NCI-H146 treated with DMSO at 0.1 percent for 48 hours (cell line): ENCODE measurements at regions not wholly inside any gene's neighbourhood (a gene's known extent, or its start where the extent isn't known, plus 50 kb on each side); places are given as distances from the start of the nearest gene placed in this dataset.
A peak's percentile ranks its signal among the peaks of the same experiment; 100 is the strongest.

Source experiments
- DNase-seq: peaks from one replicate; lab custom pipeline; 2025; ENCODE audit not compliant: unreplicated experiment; lab: John Stamatoyannopoulos, UW

DNA sequence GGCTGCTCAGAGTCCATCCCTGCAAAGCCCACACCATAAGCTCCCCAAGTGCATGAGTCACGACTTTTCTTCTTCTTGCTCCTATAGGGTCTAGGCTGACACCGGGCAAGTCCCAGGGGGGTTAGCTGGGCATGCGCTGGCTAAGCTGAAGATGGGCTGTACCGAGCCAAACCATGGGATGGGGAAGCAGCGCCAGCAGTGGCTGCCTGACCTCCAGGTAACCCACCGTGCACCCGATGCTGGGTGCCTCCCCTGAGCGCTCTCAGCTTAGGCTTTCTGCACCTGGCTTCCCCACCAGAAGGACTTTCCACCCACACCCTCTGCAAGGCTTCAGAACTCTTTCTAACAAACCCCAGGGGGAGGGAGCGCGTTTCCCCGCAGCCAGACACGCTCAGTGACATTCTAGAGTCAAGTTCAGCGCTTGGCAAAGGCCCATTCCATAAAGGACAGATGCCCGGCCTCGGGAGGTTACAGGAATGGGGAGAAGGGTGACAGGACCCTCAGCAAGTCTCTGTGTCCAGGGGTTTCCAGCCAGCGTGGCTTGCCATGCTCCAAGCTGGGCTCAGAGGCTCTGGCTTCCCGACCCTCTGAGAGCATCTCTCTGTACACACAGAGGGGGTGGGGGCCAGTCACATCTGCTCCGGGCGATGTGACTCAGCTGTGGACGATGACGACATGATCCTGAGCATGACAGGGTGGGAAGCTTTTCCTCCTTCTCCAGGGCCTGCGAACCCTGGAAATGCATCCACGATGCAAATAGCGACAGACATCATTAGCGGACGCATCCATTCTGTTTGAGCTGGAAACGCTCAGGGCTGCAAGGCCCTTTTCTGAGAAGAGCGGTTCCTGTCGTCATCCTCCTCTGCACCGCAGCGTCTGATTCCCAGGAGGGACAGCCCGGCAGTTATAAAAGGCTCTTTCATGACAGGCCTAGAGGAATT, 107.8 kb downstream of the SIK1 start:
- DNase-seq = no peak

DNA sequence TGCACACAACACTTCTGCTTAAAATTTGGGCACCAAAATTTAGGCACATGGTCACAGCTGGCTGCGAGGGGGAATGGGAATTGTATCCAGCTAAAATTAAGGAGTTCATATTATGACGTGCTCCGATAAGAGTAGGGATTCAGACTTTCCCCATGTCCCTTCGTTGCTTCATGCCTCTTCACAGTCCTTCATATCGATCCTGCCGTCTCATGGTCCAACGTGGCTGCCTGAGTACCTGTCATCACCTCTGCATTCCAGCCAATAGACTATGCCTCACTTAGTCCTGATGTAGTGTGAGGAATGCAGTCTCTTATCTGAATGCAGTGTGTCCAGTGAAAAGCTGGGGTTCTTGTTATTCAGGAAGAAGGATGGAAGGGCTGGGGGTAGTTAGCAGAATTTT, 108.6 kb downstream of the SIK1 start:
- no peak for DNase-seq

DNA sequence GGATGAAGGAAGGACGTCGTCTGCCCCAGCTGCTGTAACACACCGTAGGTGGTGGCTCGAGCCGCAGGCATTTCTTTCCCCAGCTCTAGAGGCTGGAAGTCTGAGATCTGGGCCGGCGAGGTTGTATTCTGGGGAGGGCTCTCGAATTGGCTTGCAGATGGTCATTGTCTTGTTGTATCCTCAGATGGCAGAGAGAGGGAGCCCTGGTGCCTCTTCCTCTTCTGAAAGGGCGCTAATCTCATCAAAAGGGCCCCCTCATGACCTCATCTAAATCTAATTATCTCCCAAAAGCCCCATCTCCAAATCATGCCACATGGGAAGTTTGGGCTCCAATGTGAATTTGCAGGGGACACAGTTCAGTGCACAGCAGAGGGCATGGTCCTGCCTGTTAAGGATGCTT, 109.0 kb downstream of the SIK1 start:
- DNase-seq = no peak

DNA sequence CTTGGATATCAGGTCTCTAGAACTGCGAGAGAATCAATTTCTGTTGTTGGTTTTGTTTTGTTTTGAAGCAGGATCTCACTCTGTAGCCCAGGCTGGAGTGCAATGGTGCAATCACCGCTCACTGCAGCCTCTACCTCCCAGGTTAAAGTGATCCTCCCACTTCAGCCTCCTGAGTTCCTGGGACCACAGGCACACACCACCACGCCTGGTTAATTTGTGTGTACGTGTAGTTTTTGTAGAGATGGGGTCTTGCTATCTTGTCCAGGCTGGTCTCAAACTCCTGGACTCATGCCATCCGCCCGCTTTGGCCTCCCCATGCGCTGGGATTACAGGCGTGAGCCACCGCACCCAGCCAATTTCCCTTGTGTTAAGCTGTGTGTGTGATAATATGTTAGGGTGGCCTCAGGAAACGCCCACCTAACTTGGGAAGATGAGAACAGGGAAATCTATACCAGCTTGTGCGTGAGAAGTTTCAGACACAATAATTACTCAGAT, 109.6 kb downstream of the SIK1 start:
- DNase-seq = no peak

DNA sequence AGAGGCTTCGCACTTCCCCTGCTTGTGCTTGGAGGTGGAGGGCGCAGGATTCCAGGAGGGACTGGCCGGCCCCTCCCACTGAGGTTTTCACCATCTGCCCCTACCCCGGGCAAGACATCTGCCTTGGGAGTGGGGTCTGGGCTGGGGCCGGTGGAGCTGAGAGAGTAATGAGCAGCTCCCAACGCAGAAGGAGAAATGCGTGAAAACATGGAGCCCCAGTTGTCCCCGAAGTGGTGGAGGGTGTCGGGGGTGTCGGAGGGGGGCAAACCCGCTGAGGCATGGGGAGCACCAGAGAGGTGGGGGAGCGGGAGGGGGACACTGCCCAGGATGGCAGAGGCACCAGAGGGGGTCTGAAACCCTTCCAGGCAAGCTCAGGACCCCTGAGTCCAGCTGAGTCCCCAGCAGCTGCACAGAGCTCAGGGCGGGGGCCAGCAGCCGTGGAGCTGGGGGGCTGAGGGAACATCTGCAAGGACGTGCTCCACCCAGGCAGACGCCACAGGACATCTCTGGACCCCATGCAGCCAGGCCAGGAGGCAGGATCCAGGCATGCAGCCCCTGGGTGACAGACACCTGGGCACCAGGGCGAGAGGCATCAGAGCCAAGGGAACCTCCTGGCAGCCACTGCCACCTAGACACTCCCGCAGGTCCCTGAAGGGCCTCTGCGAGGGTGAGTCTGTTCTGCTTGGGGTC, 110.6 kb downstream of the SIK1 start:
- DNase-seq = no peak

DNA sequence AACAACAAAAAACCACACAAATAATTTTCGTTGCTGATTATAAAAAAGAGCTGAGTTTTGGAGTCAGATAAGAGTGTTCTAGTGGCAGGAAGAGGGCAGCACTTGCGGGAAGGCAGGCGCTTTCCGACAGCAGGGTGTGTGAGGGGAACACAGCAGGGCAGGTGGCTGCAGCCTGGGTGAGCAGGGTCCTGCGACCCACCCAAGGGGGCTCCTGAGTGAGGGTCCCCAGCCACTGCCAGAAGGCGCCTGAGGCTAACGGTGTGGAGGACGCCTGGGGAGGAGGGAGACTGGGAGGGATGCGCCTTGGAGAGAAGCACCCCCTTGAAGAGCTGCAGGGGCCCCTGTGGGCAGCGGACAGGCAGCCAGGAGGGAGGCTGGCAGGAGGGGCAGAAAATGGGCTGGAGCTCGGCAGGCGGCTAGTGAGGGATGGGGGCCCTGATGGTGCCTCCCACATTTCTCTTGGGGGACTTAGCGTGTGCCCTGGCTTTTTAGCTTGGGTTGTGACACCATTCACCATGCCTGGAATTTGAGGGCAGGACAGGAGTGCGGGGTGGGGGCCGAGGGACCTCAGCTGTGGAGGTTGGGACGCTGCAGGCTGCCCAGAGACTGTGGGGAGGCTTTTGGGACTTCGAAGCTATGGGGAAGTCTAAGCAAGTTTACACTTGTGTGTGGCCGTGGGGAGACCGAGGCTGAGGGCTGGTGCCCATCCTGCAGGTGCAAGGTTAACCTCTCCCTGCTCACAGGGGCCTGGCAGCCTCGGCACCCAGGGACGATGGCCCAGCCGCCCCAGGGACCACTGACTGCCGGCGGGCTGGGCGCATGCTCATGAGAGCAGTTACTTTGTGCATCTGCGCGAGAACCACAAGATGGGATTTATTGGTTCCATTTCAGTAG, 111.4 kb downstream of the SIK1 start:
- DNase-seq = no peak

DNA sequence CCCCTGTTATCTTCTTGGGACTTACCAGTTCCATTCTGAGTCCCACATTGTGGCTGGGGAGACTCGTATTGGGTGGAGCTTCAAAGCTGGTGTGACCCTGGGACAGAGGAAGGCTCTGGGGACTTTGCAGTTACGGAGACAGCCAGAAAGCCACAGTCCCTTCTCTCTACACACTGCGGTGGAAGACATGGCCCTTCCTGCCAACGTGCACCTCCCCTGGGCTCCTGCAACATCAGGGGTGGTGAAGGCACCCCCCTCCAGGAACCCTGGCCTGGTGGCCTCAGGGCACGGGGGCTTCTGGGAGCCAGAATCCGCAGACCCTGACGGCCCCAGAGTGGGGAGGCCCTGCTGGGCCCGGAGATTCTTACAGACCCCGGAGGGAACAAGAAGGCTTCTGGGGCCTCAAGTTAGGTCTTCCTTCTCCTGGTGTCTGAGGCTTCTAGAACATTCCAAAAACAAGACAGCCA, 113.0 kb downstream of the SIK1 start:
- no peak for DNase-seq

DNA sequence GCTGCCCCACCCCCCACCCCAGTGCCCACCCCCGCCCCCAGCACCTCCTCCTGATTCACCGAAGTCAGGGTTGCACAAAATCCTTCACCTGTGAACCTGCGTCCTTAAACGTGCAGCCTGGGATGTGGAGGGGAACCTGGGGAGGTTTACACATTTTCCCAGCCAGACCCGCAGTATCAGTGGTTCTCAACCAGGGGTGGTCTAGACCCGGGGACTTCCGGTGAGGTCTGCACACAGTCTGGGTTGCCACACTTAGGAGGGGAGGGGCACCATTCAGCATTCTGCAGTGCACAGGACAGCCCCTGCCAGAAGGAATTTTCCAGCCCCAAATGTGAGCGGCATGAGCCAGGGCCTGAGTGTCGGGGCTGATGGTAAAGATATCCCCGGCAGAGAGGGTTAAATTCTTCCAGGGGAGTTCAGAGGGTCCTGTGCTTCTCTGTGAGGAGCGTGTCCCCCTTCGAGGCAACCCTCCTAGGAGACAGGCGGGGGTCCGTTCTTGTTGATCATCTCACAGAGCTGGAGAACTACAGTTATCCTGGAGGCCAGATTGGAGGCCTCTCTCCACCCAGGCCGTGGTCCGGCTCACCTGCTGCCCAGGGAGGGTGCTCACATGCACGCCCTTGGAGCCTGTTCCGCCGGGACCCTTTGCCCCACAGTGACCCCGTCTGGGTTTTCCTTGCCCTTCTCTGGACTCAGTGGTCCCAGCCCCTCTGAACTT, 113.6 kb downstream of the SIK1 start:
- DNase-seq = no peak

DNA sequence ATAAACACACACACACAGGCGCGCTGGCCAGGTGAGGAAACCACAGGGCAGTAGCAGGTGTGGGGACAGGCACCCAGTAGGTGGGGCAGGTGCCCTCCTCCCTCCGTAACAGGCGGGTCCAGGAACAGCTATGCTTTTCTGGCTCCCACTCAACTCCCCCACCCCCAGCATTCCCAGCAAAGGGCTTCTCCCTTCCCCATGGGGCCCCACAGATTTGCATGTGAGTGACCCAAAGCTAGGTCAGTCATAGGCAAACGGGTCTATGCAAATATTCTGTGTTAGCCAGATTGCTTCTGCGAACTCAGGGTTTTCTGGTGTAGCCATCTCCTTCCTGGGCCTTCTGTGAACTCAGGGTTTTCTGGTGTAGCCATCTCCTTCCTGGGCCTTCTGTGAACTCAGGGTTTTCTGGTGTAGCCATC, 114.2 kb downstream of the SIK1 start:
- DNase-seq = no peak

DNA sequence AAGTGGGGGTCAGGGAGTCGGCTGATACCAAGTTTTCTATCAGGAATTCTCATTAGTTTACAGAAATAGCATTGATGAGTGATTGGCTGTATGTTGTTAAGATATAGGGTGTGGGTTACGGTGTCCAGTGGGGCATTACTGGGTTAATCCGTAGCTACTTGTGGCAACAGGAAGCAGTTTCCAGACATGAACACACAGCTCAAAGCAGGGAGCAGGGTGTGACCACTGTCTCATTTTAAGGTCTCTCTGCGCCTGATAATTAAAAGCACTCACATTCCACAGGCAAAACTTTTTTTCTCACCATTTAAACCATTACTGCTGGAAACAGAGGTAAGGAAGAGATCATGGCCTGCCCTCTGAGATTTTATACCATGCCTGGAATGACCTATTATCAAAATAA, 114.9 kb downstream of the SIK1 start:
- no peak for DNase-seq

DNA sequence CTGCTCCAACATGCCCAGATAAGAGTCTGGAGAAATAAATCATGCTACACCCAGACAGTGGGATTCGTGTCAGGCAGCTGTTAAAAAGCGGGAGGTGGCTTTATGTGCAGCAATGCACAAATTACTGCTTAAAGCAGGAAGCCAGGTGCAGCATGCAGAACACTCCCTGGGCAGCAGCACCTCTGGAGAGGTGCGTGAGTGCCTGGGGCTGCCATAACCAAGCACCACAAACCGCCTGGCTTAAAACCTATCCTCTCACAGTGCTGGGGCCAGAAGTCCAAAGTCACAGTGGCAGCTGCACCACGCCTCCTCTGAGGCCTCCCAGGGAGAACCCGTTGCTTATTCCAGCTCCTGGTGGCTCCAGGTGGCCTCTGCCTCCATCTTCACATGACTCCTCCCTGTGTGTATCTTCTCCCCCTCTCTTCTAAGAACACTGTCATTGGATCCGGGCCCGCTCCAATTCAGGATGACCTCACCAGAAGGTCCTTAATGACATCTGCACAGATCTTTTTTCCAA, 115.6 kb downstream of the SIK1 start:
- peak; percentile 72 for DNase-seq

DNA sequence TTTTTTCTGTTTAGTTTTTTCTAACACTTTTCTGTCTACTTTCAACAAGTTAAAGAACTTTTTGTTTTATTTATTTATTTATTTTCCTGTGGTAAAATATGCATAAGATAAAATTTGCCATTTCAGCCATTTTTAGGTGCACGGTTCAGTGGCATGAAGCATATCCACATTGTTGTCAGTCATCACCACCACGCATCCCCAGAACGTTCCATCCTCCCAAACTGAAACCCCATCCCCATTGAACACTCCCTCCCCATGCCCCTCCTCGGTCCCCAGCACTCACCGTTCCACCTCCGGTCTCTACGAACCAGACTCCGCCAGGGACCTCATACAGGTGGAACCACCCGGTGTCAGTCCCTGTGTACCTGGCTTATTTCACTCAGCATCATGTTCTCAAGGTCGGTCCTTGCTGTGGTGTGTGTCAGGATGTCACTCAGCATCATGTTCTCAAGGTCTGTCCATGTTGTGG, 118.1 kb downstream of the SIK1 start:
- DNase-seq = no peak

DNA sequence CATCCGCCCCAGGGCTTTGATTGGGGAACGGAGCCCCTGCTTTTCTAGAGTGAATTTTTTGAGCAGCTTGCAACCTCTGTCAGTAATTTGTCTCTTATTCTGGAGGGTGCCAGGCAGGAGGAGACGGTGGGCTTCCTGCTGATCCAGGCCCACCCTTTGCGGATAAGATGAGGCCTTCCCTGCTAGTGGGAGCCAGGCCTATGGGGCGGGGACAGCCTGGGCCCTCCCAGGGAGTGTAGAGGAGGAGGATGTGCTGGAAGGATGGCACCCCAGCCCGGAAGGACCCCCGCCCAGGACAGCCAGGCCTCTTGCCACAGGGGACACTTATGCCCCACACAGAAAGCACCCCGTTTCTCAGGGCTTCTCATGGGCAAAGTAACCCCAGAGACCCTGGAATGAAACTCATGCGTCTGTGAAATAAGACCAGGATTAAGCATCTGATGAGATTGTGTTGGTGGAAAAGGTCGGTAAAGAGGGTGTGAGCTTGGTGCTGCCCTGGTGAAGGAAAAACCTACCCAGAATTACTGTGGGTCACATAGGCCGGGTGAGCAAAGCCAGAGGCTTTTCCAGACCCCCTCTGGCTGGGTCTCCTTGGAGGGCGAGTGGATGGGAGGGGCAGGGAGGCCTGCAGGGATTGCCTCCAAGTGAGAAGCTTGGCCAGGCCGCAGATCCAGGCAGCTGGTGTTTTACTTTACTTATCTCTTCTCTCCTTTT, 118.7 kb downstream of the SIK1 start:
- DNase-seq = no peak

DNA sequence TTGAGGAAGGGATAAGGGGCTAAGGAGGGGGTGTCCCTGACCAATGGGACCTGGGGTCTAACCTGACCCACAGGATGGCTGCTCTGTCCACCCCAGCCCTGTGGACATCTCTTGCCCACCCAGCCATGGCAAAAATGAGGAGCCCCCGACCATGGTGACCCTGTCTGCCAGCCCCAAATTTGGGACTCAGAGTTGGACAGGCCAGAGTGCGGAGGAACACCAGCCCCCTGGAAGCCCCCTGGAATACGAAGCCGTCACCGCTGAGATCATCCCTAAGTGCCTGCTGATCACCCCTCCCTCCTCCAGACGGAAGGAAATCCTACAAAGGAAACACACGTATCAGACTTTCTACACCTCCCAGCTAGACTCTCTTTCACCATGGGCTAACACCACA, 119.3 kb downstream of the SIK1 start:
- no peak for DNase-seq

DNA sequence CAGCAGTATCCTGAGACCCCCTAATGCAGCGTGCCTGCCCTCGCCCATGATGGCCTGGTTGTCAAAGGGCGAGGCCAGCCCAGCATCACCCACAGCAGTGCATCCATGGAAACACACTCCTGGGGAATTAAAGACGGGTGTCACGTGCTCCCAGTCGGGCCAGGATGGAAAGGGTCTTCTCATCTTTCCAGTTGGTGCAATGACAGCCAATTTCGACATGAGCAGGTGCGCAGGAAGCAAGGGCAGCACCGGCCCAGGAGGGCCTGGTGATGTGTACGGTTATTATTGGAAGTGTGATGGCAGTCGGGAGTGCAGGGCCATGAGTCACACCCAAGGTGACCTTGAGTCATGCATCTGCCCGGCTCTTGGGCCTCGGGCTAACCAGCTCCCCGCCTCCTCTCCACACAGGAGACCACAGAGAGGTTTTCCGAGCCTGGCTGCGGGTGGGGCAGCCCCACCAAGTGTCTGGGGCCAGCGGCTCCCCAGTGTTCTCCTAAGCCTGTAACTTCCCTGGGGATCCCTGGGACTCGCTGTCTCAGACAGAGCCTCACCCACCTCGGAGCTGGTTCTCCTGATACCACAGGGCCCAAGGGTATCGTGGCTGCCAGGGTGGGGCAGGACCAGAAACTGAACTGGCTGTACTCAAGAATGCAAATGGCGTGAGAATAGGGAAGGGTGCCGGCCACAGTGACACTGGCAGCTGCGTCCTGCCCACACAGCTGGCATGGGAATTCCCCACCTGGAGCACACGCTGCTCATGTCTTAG, 119.8 kb downstream of the SIK1 start:
- peak; percentile 27 for DNase-seq

DNA sequence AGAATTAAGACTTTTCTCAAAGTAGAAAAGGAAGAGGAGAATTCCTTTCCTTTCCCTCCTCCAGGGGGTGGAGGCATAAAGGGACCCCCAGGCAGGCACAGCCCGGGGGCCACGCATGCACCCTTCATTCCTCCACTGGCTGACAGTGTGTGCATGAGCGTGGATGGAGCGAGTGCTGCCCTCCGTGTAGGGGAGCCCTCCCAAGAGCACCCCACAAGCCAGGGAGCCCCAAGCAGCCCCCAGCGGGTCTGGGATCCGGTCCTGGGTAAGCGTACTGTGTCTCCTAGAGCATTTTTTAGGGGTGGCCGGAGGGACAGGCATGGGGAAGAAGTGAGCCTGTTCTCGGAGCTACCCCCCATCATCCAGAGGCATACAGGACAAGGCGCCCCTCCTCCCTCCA, 120.5 kb downstream of the SIK1 start:
- DNase-seq = no peak

DNA sequence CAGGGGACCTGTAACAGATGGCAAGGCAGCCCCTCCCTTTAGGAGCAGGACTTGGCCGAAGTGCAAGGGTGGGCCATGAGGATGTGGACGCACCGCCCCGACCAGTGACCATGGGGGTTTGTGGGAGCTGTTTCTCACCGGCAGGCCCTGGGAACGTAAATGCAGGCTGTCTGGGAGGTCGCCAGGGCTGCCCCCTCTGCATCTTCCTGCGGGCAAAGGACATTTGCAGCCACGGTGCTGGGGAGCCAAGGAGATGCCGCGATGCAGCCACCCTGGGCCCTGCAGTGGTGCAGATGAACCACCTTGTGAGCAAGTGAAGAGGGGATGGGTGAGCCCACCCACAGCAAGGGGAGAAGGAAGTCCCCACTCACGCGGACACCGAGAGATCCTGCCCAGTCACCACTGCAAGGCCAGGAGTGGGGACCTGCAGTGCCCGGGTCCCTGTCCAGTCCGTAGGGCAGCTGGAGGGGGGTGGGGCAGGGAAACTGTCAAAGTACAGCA, 121.1 kb downstream of the SIK1 start:
- DNase-seq = no peak

DNA sequence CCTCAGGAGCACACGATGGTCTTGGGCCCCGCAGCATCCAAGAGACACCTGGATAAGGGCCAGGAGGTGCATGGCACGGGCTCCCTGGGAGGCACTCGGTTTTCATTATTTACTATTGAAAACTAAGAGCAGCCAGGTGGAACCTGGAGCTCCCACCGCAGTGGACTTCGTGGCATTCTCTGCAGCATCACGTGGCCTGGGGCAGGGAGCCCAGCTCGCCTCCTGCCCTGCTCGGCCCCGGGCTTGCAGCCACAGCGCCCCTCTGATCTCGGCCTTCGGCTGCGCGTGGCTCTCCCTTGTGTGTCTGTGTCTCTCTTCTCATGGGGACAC, 121.6 kb downstream of the SIK1 start:
- DNase-seq = no peak
